Thyroid gland (tissue), 4 donors: ENCODE measurements at regions not wholly inside any gene's neighbourhood (a gene's known extent, or its start where the extent isn't known, plus 50 kb on each side); places are given as distances from the start of the nearest gene placed in this dataset.

ENCODE experiments used
- POLR2A ChIP-seq, 2 donors: fragments of 450-650 bp; IDR thresholded peaks; one replicate each; pipeline ENCODE4 v1.6.1; 2017; ENCODE audit warnings: antibody characterized with exemption in 2 of 2, mild to moderate bottlenecking in 2 of 2, moderate library complexity in 1 of 2
- TF ChIP-seq, protein P1 (sequence below), 6 experiments: fragments of 200-600 bp in 3 of 6; fragments of 450-650 bp in 3 of 6; sonication (generic) in 3 of 6; IDR thresholded peaks; one replicate each; pipeline ENCODE4 v1.5.1; 2016 to 2019; ENCODE audit warnings: antibody characterized with exemption in 6 of 6, mild to moderate bottlenecking in 2 of 6, inconsistent platforms in 1 of 6, moderate library complexity in 1 of 6

GRCh38 chr2:88265352-88266303 is 95.5 kb downstream of the THNSL2 start:
- TF ChIP-seq, protein P1, sequence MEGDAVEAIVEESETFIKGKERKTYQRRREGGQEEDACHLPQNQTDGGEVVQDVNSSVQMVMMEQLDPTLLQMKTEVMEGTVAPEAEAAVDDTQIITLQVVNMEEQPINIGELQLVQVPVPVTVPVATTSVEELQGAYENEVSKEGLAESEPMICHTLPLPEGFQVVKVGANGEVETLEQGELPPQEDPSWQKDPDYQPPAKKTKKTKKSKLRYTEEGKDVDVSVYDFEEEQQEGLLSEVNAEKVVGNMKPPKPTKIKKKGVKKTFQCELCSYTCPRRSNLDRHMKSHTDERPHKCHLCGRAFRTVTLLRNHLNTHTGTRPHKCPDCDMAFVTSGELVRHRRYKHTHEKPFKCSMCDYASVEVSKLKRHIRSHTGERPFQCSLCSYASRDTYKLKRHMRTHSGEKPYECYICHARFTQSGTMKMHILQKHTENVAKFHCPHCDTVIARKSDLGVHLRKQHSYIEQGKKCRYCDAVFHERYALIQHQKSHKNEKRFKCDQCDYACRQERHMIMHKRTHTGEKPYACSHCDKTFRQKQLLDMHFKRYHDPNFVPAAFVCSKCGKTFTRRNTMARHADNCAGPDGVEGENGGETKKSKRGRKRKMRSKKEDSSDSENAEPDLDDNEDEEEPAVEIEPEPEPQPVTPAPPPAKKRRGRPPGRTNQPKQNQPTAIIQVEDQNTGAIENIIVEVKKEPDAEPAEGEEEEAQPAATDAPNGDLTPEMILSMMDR (IDR thresholded peaks at IDR 0.05): no peak
- no peak for TF ChIP-seq POLR2A (IDR thresholded peaks at IDR 0.05)
